H54 (cell line): ENCODE measurements at regions not wholly inside any gene's neighbourhood (a gene's known extent, or its start where the extent isn't known, plus 50 kb on each side); places are given as distances from the start of the nearest gene placed in this dataset.
A peak's percentile ranks its signal among the peaks of the same experiment; 100 is the strongest.
"Not testable (repeated sequence)": the region's sequence is repeated elsewhere in the genome, so short reads cannot be mapped to it uniquely, and the experiment has no call there.

ENCODE experiments used
- DNase-seq: peaks from one replicate; pipeline ENCODE4 v3.0.0; 2011; ENCODE audit warnings: low spot score, mixed read lengths; ENCODE audit not compliant: insufficient read length
- FAIRE-seq: peaks from 3 replicates; lab custom pipeline; 2011; peaks lifted over from hg19 to GRCh38; lab: Jason Lieb, UNC
- POLR2A ChIP-seq: IDR thresholded peaks from 2 replicates; pipeline ENCODE4 v1.6.1; 2011; ENCODE audit warnings: low read depth, mild to moderate bottlenecking, low read length

DNA sequence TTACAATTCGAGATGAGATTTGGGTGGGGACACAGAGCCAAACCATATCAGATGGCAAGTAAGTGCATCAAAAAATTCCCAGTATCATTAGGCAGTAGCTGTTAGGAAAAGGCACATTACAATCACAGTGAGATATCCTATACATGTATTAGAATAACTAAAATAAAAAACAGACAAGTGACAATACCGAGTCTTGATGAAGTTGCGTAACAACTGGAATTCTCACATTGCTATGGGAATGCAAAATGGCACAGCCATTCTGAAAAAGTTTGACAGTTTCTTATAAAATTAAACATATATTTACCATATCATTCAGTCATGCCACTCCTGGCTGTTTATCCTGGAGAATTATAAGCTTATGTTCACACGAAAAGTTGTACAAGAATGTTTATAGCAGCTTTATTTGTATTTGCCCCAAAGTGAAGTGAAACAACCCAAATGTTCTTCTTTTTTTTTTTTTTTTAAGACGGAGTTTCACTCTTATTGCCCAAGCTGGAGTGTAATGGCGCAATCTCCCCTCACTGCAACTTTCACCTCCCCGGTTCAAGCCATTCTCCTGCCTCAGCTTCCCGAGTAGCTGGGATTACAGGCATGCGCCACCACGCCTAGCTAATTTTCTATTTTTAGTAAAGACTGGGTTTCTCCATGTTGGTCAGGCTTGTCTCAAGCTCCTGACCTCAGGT lies 93.1 kb upstream of the TLE1 start:
- FAIRE-seq (no peak), DNase-seq (no peak)
- no peak for TF ChIP-seq POLR2A

DNA sequence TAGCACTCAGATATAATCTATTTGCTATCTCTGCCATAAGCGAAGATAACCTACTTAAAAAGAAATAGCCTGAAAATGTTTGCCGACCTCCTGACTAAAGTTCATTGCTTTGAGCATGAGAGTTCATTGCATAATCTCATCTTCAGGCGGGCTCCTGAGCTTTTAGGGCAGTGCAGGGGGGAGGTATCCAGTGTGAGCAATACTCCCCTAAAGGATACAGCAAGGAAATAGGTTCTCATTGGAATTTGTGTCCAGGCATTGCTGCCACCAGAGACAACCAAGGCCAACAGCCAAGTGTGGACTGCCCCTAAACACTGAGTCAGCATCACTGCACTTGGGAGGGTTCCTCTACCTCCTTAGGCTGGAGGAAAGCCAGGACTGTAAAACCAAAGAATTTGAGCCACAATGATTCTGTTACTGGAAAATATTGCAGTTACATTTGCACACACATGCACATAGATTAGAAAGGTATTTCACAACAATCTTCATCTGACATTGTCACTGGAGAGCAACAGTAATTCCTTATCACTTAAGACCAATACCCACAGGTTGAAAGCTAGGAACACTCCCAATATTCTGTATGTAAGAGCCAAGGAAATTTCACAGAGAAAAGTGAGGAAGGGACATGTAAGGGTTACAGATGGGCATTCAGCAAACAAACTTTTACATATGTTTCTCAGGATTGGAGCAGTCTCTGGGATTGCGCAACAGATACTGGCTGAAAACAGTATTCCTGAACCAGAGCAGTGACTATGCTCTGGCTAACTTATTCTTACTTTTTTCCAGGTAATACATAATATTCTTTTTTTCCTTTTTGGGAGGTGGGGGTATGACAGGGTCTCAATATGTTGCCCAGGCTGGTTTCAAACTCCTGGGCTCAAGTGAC lies 98.6 kb upstream of the TLE1 start:
- FAIRE-seq: peak; percentile 100
- DNase-seq: peak; percentile 82
- no peak for TF ChIP-seq POLR2A

DNA sequence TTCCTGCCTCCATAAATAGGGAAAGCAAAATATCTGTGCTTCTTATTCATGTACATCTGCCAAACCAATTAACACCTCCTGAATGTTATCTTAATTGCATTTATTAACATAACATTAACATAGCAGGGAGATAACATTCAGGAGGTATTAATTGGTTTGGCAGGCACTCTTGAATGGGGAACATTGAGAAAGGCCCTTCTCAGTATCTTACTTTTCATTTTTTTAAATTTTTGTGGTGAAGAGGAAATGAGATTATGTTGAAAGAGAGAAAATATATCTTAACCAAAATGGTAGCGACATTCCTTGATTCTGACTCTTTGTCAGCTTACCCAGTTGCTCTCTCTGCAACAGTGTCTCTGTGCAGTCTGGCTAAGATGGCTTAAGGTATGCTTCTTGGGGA lies 100.4 kb upstream of the TLE1 start:
- FAIRE-seq (no peak), DNase-seq (no peak)
- TF ChIP-seq POLR2A: no peak

DNA sequence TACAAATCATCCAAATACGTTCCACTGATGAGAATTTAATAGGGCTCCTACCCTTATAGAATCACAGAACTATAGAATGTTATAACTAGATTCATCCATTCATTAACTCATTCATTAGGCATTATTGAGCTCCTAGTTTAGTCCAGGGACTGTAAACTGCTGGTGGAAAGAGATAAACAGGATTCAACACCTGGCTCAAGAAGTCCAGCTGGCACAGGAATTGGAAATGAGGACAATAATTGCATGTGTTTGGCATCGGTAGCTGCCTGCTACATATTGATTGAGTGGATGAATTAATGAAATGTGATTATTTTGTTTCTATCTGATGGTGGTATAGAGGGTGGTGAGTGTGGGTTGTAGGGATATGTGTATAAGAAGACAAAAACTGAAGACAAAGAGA lies 100.8 kb upstream of the TLE1 start:
- FAIRE-seq: no peak
- TF ChIP-seq POLR2A: no peak
- no peak for DNase-seq

DNA sequence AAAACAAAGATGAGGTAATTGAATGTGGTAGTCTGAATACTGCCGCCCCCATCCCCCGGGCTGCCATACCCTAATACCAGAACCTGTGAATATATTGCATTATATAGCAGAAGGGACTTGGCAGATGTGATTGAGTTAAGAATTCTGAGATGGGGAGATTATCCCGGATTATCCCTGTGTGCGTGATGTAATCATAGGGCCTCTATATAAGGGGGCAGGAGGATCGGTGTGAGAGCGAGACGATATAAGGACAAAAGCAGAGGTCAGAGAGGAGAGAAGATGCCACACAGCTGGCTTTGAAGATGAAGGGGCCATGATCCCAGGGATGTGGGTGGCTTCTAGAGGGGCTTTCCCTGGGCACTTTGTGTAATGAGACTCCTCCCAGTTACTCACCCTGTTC lies 101.7 kb upstream of the TLE1 start:
- FAIRE-seq (no peak), DNase-seq (no peak)
- TF ChIP-seq POLR2A: no peak

DNA sequence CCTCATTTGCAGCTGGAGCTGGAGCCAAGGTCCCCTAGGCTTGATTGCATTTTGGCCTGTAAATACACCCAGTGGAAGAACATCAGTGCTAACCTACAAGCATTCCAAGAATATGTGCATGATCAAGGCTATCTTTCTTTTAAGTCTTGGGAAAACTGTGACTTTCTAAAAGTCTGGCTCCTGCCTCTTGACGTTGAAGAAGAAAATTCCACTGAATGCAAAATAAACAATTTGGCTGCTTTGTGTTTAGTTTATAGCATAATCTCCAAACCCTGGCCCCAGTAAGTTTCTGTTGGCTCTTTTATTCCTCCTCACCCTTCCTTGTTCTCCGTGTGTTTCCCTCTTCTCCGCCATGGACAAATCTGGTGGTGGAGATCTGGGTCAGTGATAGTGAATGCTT lies 109.3 kb upstream of the TLE1 start:
- TF ChIP-seq POLR2A: no peak
- FAIRE-seq (no peak), DNase-seq (no peak)

DNA sequence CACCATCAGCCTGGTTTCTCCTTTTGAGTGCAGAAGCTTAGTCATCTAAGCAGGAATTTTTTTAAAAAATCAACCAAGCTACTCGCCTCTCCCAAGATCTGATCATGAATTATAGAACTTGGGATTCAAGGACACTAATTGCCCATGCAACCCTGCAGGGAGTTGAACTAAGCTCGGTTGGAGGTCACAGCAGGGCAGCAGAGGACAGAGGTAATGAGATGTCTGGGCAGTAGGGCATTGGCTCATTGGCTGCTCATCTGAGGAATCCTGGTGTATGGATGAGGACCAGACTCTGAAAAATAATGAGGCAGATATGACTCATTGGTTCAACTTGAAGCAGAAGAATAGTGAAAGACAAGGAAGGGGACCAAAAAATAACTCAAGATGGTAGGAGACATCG lies 111.8 kb upstream of the TLE1 start:
- peak; percentile 100 for FAIRE-seq
- no peak for TF ChIP-seq POLR2A
- DNase-seq: peak; percentile 73

DNA sequence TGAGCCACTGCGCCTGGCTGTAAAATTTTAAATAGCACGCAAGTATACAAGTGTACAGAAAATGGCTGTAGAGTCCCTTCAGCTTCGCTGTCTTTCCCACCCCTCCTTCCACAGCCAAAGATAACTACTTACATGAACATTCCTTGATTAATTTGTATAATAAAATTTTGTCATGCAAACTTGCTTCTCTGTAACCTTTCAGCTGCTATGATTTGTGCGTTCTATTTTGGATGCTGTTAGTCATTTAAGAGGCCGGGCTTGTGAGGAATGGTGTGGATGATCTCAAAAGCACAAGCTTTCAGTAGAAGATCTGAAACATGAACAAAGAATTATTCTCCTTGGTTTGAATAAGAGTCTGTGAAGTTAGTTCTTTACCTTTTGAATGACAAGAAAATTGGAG lies 115.0 kb upstream of the TLE1 start:
- FAIRE-seq (no peak), DNase-seq (no peak)
- no peak for TF ChIP-seq POLR2A

DNA sequence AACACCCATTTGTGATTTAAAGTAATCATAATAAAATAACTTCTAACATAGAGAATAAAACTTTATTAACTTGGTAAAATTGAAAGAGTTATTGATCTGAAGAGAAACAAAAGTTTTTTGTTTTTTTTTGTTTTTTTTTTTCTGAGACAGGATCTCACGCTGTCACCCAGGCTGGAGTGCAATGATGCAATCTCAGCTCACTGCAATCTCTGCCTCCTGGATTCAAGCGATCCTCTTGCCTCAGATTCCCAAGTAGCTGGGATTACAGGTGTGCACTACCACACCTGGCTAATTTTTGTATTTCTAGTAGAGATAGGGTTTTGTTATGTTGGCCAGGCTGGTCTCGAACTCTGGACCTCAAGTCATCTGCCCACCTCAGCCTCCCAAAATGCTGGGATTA lies 116.5 kb upstream of the SPATA31D4 start:
- not testable (repeated sequence) for DNase-seq, FAIRE-seq

DNA sequence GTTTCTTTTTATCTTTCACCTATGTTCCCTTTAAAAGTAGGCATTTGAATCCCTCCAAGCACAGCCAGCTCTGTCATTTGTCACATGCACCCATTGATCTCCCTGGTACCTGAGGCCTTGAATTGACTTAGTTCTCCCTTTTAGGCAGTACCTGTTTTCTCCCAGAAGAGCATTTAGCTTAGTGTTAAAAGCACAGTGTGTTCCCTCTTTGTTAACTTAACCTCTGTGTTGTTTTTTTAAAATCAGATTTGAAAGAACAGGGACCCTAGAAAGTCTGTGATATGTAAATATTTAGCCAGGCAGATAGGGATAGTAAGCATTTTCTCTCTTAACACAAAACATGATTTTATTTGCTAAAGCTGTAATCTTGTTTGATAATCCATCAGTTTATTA lies 113.8 kb upstream of the SPATA31D4 start:
- FAIRE-seq: no peak

DNA sequence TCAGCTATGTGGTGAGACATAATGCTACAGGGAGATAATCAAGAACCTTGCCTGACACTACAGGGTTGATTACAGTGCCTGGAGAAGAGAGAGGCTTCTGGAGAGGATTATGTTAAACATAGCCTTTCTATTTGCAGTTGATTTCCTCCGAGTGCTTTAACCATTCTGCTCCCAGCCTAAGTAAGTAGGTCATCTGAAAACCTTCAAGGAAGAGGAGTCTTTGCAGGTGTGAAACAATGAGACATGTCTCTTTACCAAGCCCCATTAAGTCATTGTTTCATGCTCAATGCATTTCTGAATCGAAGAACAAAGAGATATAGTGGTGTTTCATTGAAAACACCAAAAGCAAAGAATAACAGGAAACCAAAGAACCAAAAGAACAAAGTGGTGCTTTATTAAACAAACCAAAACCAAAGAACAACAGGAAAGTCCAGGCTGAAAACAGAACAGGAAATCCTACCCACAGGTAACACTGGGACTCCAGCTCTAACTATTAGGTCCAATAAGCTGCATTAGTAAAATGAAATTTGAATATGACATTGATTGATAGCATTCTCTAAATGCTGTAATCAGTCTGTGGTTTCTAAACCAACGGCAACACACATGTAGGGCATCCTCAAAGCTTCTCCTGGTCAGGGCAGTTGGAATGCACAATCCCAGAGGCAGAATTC lies 113.3 kb upstream of the SPATA31D4 start:
- DNase-seq (no peak), FAIRE-seq (no peak)
- TF ChIP-seq POLR2A: no peak

More for the DNA sequence above, 113.8 kb upstream of the SPATA31D4 start:
- no peak for TF ChIP-seq POLR2A
- no peak for DNase-seq

DNA sequence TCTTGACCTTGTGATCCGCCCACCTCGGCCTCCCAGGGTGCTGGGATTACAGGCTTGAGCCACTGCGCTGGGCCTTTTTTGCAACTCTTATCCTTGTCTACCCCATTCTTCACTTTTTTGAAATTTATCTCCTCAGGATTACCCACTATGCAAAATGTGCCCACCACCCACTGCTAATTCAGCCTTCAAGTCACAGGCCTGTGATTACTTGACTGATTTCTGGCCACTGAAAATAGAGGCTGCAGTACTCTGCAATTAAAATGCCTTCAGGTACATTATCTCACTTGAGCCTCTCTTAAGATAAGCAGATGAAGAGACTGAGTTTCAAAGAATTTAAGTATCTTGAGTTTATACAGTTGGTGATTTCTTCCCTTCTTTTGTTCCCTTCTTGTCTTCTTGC lies 112.4 kb upstream of the SPATA31D4 start:
- DNase-seq (no peak), FAIRE-seq (no peak)
- TF ChIP-seq POLR2A: no peak

DNA sequence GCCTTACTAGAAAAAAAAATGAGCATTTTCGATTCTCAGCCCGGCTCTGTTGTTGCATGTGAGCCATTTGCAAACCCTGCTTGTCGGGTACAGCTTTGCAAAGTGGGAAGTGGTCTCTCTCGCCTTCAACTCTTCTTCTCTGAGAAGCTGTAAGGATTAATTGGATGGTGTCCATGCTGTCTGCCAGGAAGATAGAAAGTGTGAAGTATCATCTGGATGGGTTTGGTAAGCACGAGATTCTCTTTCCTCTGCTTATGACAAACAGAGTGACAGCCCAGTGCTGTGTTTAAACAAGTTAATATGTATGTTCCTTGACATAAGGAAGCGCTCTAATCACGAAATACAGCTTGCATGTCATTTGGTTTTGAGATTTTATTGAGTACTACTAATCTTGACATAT lies 109.1 kb upstream of the SPATA31D4 start:
- DNase-seq (no peak), FAIRE-seq (no peak)
- no peak for TF ChIP-seq POLR2A

DNA sequence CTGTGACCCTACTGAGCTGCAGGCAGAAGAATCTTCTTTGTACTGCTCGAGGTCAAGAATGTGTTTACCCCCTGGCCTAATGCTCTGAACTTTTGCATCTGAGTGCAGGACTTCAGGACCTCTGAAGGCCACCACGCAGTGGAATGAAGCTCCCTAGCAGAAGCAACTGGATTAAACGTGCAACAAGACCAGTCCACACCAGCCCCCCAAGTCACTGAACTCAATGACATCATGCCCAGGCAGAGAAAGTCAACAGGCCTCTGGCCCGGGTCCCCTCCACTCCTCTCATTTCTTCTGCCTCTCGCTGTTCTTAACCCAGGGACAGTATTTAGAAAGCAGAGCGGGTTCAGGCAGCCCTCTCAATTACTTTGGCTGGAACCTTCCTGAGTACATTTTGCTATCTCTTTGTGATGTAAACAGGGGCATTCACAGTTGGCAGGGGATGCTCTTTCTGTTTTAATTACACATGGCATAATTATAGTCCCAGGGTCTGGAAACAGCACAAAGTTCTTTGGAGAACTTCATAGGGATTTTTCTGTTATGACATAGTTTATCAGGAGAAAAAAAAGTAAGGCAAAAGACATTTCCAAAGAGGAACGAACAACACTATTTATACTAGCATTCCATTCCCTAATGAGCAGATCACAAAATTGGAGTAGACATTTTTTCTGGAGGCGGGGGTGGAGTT lies 108.2 kb upstream of the SPATA31D4 start:
- no peak for TF ChIP-seq POLR2A
- DNase-seq (no peak), FAIRE-seq (no peak)
